ENCODE measurements at regions not wholly inside any gene's neighbourhood (a gene's known extent, or its start where the extent isn't known, plus 50 kb on each side); places are given as distances from the start of the nearest gene placed in this dataset.

- peak; percentile 56 for DNase-seq (ENCODE audit: low read depth)
Observed at GRCh38 chr12:92304371-92305055, 158.9 kb upstream of the BTG1 start.

- DNase-seq (ENCODE audit: low read depth), result no peak
Observed at GRCh38 chr12:92302041-92302829, 156.6 kb upstream of the BTG1 start.

DNA sequence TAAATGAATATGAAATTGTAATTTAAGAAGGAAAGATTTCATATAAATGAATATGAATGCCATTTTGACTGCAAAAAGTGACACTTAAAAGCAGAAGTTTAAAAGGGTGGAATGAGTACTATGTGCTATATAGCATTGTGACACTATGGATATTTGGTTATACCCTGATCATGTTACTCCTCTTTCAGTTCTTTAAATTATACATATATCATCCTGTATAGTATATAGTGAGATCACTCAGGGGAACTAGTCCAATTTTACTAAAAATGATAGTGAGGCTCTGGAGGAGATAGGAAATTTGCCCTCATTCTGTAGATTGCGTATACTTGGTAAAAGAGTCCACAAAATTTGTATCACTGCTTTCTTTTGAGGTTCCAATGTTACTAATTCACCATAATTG is 155.7 kb upstream of the BTG1 start:
- no peak for DNase-seq (ENCODE audit: low read depth)

- DNase-seq (ENCODE audit: low read depth), result no peak
Observed at GRCh38 chr12:92300777-92301176, 155.1 kb upstream of the BTG1 start.

DNA sequence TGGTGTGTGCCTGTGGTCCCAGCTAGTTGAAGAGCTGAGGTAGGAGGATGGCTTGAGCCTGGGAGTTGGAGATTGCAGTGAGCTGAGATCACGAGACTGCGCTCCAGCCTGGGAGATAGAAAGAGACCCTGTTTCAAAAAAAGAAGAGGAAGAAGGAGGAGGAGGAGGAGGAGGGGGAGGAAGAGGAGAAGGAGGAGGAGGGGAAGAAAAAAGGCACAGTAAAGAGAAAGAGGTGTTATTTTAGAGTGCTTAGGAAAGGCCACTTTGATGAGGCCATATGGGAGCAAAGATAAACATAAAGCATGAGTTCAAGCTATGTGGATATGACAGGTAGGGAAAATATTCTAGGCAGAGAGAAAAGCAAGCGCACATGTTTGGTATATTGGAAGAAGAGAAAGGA is 154.1 kb upstream of the BTG1 start:
- DNase-seq (ENCODE audit: low read depth), result no peak

DNA sequence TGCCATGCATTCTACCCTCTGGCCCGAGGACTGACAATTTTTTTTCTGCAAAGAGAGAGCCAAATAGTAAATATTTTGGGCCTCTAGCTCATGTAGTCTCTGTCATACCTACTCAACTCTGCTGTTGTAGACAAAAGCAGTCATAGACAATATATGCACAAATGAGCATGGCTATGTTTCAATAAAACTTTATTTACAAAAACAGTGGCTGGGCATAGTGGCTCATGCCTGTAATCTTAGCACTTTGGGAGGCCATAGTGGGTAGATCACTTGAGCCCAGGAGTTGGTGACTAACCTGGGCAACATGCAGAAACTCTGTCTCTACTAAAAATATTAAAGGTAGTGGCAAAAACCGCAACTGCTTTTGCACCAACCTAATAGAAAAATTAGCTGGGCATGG is 153.7 kb upstream of the BTG1 start:
- no peak for DNase-seq (ENCODE audit: low read depth)

DNA sequence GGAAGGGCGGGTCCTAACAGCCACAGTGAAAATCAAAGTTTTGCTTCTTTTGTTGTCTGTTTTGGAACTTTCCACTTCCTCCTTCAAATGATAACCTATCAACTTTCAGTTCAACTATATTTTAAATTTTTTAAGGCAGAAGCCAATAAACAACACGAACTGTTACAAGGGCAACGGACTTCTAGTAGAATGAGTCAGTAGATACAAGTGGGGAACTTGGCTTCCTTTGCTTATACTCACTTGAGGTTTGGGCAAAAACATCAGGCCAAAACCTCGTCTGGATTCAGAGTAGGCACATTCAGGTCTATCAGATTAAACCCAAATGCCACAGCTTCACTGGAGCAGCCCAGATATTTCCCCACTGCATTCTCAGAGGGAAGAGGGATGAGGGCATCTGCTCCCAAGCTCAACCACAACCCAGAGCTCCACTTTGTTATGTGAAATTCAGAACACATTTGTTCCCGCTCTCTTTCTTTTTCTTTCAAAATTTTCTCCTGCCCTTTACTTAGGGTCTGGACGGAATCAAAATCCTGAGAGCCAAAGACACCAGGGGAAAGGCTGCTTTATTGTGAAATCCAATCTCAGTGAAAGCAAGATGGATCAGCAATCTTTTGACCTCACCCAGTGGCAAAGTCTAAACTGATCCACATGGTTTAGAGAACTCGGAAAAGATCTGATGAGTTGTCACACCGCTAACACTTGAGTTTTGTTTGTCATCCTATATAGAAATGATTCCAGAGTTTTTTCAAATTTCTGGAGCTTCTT is 152.5 kb upstream of the BTG1 start:
- peak; percentile 94 for DNase-seq (ENCODE audit: low read depth)

DNA sequence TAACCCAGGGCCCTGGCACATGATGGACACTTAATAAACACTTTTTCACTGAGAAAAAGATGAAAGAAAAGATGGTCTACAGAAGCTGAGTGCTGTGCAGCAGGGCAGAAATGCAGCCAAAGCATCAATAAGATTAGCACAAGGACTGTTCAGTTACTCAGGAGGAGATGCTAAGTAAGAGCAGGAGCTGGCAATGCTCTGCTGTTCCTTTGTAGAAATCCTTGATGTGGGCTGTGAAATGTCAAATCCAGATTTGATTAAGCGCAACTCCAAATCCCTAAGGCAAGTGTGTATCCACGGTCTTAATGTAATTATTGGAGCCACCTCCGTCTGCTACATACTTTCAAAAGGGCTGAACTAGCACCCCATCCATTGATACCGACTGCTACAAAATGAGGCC is 151.8 kb upstream of the BTG1 start:
- no peak for DNase-seq (ENCODE audit: low read depth)

DNA sequence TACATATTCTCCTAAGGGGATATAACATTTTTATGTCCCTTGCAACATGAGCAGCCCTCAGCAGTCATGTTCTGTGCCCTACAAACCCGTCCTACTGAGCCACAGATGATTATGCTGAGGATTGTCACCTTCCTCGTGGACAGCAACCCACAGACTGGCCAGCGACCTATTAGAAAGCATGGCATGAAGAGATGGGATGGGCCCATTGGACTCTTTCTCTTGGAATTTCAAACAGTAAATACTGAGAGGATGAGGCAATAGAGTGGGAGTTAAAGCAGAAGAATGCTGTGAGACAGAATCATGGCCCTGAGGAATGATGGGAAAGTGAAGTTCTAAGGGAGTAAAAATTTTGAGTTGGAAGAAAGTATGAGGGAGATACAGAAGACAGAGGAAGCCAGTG is 149.9 kb upstream of the BTG1 start:
- DNase-seq (ENCODE audit: low read depth), result no peak

GRCh38 chr12:92294676-92295440 is 149.2 kb upstream of the BTG1 start:
- no peak for DNase-seq (ENCODE audit: low read depth)

- DNase-seq (ENCODE audit: low read depth), result peak; percentile 15
Observed at GRCh38 chr12:92292016-92292415, 146.4 kb upstream of the BTG1 start.

- DNase-seq (ENCODE audit: low read depth), result no peak
Observed at GRCh38 chr12:92290886-92291285, 145.2 kb upstream of the BTG1 start.

- DNase-seq (ENCODE audit: low read depth), result no peak
Observed at GRCh38 chr12:92290350-92290695, 144.7 kb upstream of the BTG1 start.

DNA sequence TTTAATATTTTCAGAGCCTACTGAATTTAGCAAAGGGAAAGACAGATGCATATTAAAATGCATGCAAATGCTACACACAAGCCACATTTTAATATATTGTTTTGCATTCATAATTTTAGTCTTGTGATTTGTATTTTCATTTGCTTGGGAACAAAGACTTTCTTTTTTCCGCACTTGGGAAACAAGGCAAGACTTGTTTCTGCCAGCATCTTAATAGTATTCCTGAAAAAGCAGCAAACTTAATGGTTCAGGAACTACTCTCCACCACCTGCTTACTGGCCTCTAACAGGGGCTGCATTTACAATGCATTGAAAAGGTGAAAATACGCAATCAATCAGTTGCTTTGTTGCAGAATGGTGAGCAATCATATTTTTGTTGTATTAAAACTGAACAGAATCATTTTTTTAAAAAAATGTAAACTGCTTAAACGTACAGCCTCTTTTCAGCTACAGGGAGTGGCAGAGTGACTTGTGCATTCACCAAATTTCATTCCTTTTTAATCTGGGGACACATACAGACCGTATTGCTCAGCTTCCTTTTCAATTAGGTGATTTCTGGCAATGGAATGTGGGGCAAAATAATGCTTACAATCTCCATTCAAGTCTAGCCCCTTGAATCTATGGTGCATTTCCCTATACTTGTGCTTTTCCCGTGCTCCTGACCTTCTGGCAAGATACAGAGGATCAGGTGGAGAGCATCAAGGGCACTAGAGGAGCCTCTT is 144.1 kb upstream of the BTG1 start:
- peak; percentile 21 for DNase-seq (ENCODE audit: low read depth)

DNA sequence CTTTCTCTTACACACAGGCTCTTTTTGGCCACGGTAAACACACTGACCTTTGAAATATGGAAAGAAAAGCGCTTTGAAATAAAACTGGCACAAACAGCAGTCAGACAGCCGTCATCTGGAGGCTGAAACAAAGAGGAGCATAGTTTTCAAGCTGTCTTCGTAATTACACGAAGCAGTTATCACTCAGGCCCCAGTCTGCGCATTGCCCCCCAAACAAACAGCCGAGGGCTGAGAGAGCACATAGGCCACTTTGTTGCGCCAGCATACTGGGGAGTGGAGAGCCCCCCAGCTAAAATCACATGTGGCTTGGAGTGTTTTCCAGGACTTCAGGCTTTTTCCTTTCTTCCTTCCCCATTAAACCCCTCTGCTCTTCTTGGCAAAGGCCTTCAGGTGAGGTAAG is 142.9 kb upstream of the BTG1 start:
- DNase-seq (ENCODE audit: low read depth), result no peak

DNA sequence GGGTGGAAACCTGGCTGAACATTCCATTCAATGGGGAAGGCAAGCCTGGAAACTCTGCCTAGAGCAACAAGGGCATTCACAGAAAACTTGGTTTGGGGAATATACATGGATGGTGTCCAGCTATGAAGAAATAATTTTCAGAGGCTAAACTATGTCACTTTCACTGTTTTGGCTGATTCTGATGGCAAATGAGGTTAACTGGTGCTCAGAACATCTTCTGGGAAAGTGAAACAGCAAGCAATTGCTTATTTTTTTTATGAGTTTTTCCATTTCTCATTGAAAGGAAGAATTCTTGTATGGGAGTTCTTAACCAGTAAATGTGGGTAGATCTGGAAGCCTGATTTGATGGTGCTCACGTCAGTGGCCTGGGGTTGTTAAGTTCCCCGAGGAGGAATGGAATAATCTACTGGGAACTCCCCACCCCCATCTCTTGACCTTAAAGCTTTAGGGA is 132.8 kb upstream of the BTG1 start:
- peak; percentile 69 for DNase-seq (ENCODE audit: low read depth)

- DNase-seq (ENCODE audit: low read depth), result no peak
Observed at GRCh38 chr12:92277795-92278194, 132.1 kb upstream of the BTG1 start.

- DNase-seq (ENCODE audit: low read depth), result no peak
Observed at GRCh38 chr12:92276276-92276675, 130.6 kb upstream of the BTG1 start.

DNA sequence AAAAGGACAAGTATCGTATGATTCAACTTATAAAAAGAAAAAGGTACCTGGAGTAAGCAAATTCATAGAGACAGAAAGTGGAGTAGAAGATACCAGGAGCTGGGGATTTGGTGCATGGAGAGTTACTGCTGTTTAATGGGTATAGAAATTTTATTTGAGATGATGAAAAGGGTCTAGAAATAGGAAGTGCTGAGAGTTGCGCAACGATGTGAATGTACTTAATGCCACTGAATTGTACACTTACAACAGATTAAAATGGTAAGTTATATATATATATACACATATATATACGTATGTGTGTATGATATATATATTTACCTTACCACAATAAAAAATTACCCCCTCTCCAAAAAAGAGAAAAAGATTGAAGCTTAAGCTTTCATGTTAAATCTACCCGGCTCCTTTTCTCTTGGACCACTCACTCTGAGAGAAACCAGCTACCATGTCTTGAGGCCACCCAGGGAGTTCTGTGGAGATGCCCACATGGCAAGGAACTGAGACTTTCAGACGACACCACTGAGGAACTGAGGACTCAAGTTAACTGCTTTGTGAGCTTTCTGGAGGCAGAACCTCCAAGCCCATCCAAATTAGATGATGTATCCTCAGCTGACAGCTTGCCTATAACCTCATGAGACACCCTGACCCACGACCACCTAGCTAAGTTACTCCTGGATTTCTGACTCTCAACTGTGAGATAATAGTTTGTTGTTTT is 130.0 kb upstream of the BTG1 start:
- DNase-seq (ENCODE audit: low read depth), result no peak

- DNase-seq (ENCODE audit: low read depth), result no peak
Observed at GRCh38 chr12:92273076-92273475, 127.4 kb upstream of the BTG1 start.
